Fibroblast of the aortic adventitia (primary cell): ENCODE measurements at regions not wholly inside any gene's neighbourhood (a gene's known extent, or its start where the extent isn't known, plus 50 kb on each side); places are given as distances from the start of the nearest gene placed in this dataset.

Source experiments
- DNase-seq: peaks from one replicate; pipeline ENCODE4 v3.0.0-alpha.2; 2010; ENCODE audit warnings: low read depth
- H3K4me3 ChIP-seq: 2 replicates; pipeline ENCODE4 v1.5.1; 2011; ENCODE audit warnings: low read depth, mild to moderate bottlenecking, control low read depth, low read length, moderate library complexity
- CTCF ChIP-seq: IDR thresholded peaks from 2 replicates; pipeline ENCODE4 v1.5.1; 2011; ENCODE audit warnings: mild to moderate bottlenecking, low read length, control low read depth, inconsistent platforms; ENCODE audit not compliant: insufficient read depth

GRCh38 chr18:56052202-56052601 lies 464.2 kb upstream of the TCF4 start:
- H3K4me3 ChIP-seq = no peak overlapping the region
- DNase-seq = no peak
- no peak for TF ChIP-seq CTCF

- H3K4me3 ChIP-seq = no peak overlapping the region
- DNase-seq = no peak
- TF ChIP-seq CTCF = no peak
These were observed 456.2 kb upstream of the TCF4 start for GRCh38 chr18:56044239-56044638.

GRCh38 chr18:56043641-56044061 lies 455.7 kb upstream of the TCF4 start:
- no peak for DNase-seq
- no peak overlapping the region for H3K4me3 ChIP-seq
- TF ChIP-seq CTCF = no peak

- no peak for DNase-seq
- no peak for TF ChIP-seq CTCF
- H3K4me3 ChIP-seq = no peak overlapping the region
These were observed 455.0 kb upstream of the TCF4 start for GRCh38 chr18:56042915-56043536.

- no peak for TF ChIP-seq CTCF
- DNase-seq = no peak
These were observed 450.4 kb upstream of the TCF4 start for GRCh38 chr18:56038171-56039030.

GRCh38 chr18:56036741-56037140 lies 448.7 kb upstream of the TCF4 start:
- DNase-seq = no peak
- no peak for TF ChIP-seq CTCF
- H3K4me3 ChIP-seq = no peak overlapping the region

More at GRCh38 chr18:56038171-56039030, 450.4 kb upstream of the TCF4 start:
- H3K4me3 ChIP-seq = no peak overlapping the region
